Kidney capillary endothelial cell (primary cell): ENCODE measurements at regions not wholly inside any gene's neighbourhood (a gene's known extent, or its start where the extent isn't known, plus 50 kb on each side); places are given as distances from the start of the nearest gene placed in this dataset.

ENCODE experiments used
- DNase-seq: peaks from one replicate; pipeline ENCODE4 v3.0.0-alpha.2; 2018; ENCODE audit warnings: low spot score

GRCh38 chr14:71498212-71498611 is 434.0 kb upstream of the RGS6 start:
- no peak for DNase-seq

GRCh38 chr14:71499018-71499417 is 433.2 kb upstream of the RGS6 start:
- DNase-seq = no peak

- DNase-seq = no peak
These were observed 424.5 kb upstream of the RGS6 start for GRCh38 chr14:71507681-71508080.

GRCh38 chr14:71508901-71509300 is 423.3 kb upstream of the RGS6 start:
- DNase-seq = no peak

- DNase-seq = no peak
These were observed 421.1 kb upstream of the RGS6 start for GRCh38 chr14:71511152-71511551.

GRCh38 chr14:71514941-71515919 is 417.0 kb upstream of the RGS6 start:
- no peak for DNase-seq

- DNase-seq = no peak
These were observed 410.7 kb upstream of the RGS6 start for GRCh38 chr14:71521238-71522135.

GRCh38 chr14:71523630-71524319 is 408.5 kb upstream of the RGS6 start:
- DNase-seq = no peak

GRCh38 chr14:71524320-71524982 is 407.8 kb upstream of the RGS6 start:
- no peak for DNase-seq

GRCh38 chr14:71525663-71526221 is 406.5 kb upstream of the RGS6 start:
- DNase-seq = no peak

- DNase-seq = no peak
These were observed 405.8 kb upstream of the RGS6 start for GRCh38 chr14:71526388-71526787.

GRCh38 chr14:71527838-71528237 is 404.4 kb upstream of the RGS6 start:
- DNase-seq = no peak

GRCh38 chr14:71529848-71530247 is 402.4 kb upstream of the RGS6 start:
- no peak for DNase-seq

- DNase-seq = no peak
These were observed 399.9 kb upstream of the RGS6 start for GRCh38 chr14:71532344-71532743.

- no peak for DNase-seq
These were observed 399.4 kb upstream of the RGS6 start for GRCh38 chr14:71532790-71533189.

- no peak for DNase-seq
These were observed 398.8 kb upstream of the RGS6 start for GRCh38 chr14:71533390-71533789.

- no peak for DNase-seq
These were observed 398.4 kb upstream of the RGS6 start for GRCh38 chr14:71533800-71534199.

- no peak for DNase-seq
These were observed 397.7 kb upstream of the RGS6 start for GRCh38 chr14:71534506-71534905.

GRCh38 chr14:71536015-71536740 is 396.1 kb upstream of the RGS6 start:
- no peak for DNase-seq

GRCh38 chr14:71536927-71537772 is 395.1 kb upstream of the RGS6 start:
- DNase-seq = no peak
